ENCODE measurements at regions not wholly inside any gene's neighbourhood (a gene's known extent, or its start where the extent isn't known, plus 50 kb on each side); places are given as distances from the start of the nearest gene placed in this dataset.

- TF ChIP-seq CTCF (IDR thresholded peaks at IDR 0.05) (no peak), POLR2A (IDR thresholded peaks at IDR 0.05) (no peak)
Measured at GRCh38 chr11:129257512-129257911, 65.4 kb upstream of the ARHGAP32 start.

Data from heart left ventricle (tissue), 13 donors.